GM04504 (cell line): ENCODE measurements at regions not wholly inside any gene's neighbourhood (a gene's known extent, or its start where the extent isn't known, plus 50 kb on each side); places are given as distances from the start of the nearest gene placed in this dataset.
A peak's percentile ranks its signal among the peaks of the same experiment; 100 is the strongest.

Source experiments
- DNase-seq: peaks from one replicate; pipeline ENCODE4 v3.0.0-alpha.2; 2012; ENCODE audit warnings: low read depth

- DNase-seq: peak; percentile 10
Measured at GRCh38 chr3:148309390-148310035, 388.2 kb upstream of the AGTR1 start.

- no peak for DNase-seq
Measured at GRCh38 chr3:148315756-148316155, 381.9 kb upstream of the AGTR1 start.

- DNase-seq: no peak
Measured at GRCh38 chr3:148318240-148318639, 379.5 kb upstream of the AGTR1 start.

GRCh38 chr3:148319161-148319915, 378.4 kb upstream of the AGTR1 start:
- peak; percentile 45 for DNase-seq

GRCh38 chr3:148319960-148320359, 377.7 kb upstream of the AGTR1 start:
- no peak for DNase-seq

GRCh38 chr3:148329481-148330235, 368.0 kb upstream of the AGTR1 start:
- DNase-seq: no peak

- DNase-seq: no peak
Measured at GRCh38 chr3:148330542-148330941, 367.2 kb upstream of the AGTR1 start.

GRCh38 chr3:148331081-148331846, 366.4 kb upstream of the AGTR1 start:
- no peak for DNase-seq

GRCh38 chr3:148332509-148332908, 365.2 kb upstream of the AGTR1 start:
- DNase-seq: no peak

GRCh38 chr3:148333091-148333490, 364.6 kb upstream of the AGTR1 start:
- DNase-seq: no peak

GRCh38 chr3:148335612-148336011, 362.1 kb upstream of the AGTR1 start:
- no peak for DNase-seq

GRCh38 chr3:148343416-148343815, 354.3 kb upstream of the AGTR1 start:
- no peak for DNase-seq

GRCh38 chr3:148344521-148344920, 353.2 kb upstream of the AGTR1 start:
- no peak for DNase-seq

- DNase-seq: peak; percentile 19
Measured at GRCh38 chr3:148360051-148360450, 337.7 kb upstream of the AGTR1 start.

- no peak for DNase-seq
Measured at GRCh38 chr3:148366743-148367410, 330.8 kb upstream of the AGTR1 start.

GRCh38 chr3:148367756-148368155, 329.9 kb upstream of the AGTR1 start:
- DNase-seq: no peak

- DNase-seq: no peak
Measured at GRCh38 chr3:148369381-148369780, 328.3 kb upstream of the AGTR1 start.

- DNase-seq: no peak
Measured at GRCh38 chr3:148372206-148372875, 325.4 kb upstream of the AGTR1 start.

GRCh38 chr3:148373961-148374360, 323.7 kb upstream of the AGTR1 start:
- no peak for DNase-seq

GRCh38 chr3:148379763-148380382, 317.8 kb upstream of the AGTR1 start:
- peak; percentile 29 for DNase-seq

- DNase-seq: no peak
Measured at GRCh38 chr3:148381051-148381450, 316.7 kb upstream of the AGTR1 start.
